HCT116 (cell line): ENCODE measurements at regions not wholly inside any gene's neighbourhood (a gene's known extent, or its start where the extent isn't known, plus 50 kb on each side); places are given as distances from the start of the nearest gene placed in this dataset.

Source experiments
- ATAC-seq: fragments of 200-7000 bp; cut with Tn5 transposase; 2 replicates; pipeline ENCODE4 v1.9.1; 2020; ENCODE audit warnings: mild to moderate bottlenecking, moderate library complexity
- BruUV-seq: library from RNA; stranded (reverse); fragments of 400-500 nt; replicated peaks from 2 replicates; lab custom pipeline; 2021; lab: Mats Ljungman, UMichigan
- CTCF ChIA-PET: fragments of 300-600 bp; sonication (Branson Sonifier 250); formaldehyde crosslinking; loops from one replicate; lab custom pipeline; 2021; ENCODE audit warnings: antibody characterized with exemption; lab: Charles Lee
- POLR2A ChIA-PET: fragments of 300-600, 350-600 bp; sonication (Branson Sonifier 250); formaldehyde crosslinking; loops from one replicate; lab custom pipeline; 2021; ENCODE audit warnings: antibody characterized with exemption; lab: Charles Lee
- RAD21 ChIA-PET, 2 experiments: fragments of 300-600 bp; sonication (Branson Sonifier 250); formaldehyde crosslinking; loops; one replicate each; lab custom pipeline; 2023; ENCODE audit warnings: low total read pairs in 2 of 2; ENCODE audit not compliant: uncharacterized antibody in 2 of 2, unreplicated experiment in 2 of 2, low non-redundant PET in 1 of 2; lab: Charles Lee
- DNase-seq: peaks from one replicate; pipeline ENCODE4 v3.0.0-alpha.2; 2010; ENCODE audit warnings: low read depth, low spot score
- H2AFZ ChIP-seq: fragments of 200-600 bp; shearing (Covaris generic), sonication (generic); 2 replicates; pipeline ENCODE4 v1.6.1; 2017; ENCODE audit warnings: low read depth, mixed run types, mixed read lengths, antibody characterized with exemption, low read length; ENCODE audit not compliant: poor library complexity, severe bottlenecking
- H3K27ac ChIP-seq: 2 replicates; pipeline ENCODE4 v1.5.1; 2012; ENCODE audit warnings: low read depth, low read length
- H3K27me3 ChIP-seq: fragments of 200-600 bp; sonication (generic); 2 replicates; pipeline ENCODE4 v1.6.1; 2016; ENCODE audit warnings: mixed run types, low read length, mixed read lengths; ENCODE audit not compliant: insufficient read depth
- H3K36me3 ChIP-seq, 2 experiments: fragments of 200-500 bp in 1 of 2; fragments of 200-600 bp in 1 of 2; sonication (Bioruptor generic) in 1 of 2; sonication (generic) in 1 of 2; 2 replicates each; pipeline versions ENCODE4 v1.5.1 to v1.6.1; 2014 to 2016; ENCODE audit warnings: low read length in 2 of 2, inconsistent platforms in 1 of 2, mixed read lengths in 1 of 2, mixed run types in 1 of 2; ENCODE audit not compliant: insufficient read depth in 2 of 2, control insufficient read depth in 1 of 2
- H3K4me1 ChIP-seq, 2 experiments: fragments of 200-600 bp in 1 of 2; sonication (generic) in 1 of 2; 2 replicates each; pipeline versions ENCODE4 v1.5.1 to v1.6.1; 2012 to 2017; ENCODE audit warnings: low read length in 2 of 2, inconsistent platforms in 1 of 2, mild to moderate bottlenecking in 1 of 2, mixed read lengths in 1 of 2, mixed run types in 1 of 2, moderate library complexity in 1 of 2; ENCODE audit not compliant: insufficient read depth in 2 of 2, control insufficient read depth in 1 of 2
- H3K4me2 ChIP-seq: fragments of 200-600 bp; sonication (generic); 2 replicates; pipeline ENCODE4 v1.6.1; 2017; ENCODE audit warnings: mixed run types, low read length, mixed read lengths
- H3K4me3 ChIP-seq, 2 experiments: fragments of 200-600 bp in 1 of 2; sonication (generic) in 1 of 2; replicated peaks in 1 of 2; 2 replicates each; pipeline ENCODE4 v1.5.1; 2011 to 2016; ENCODE audit warnings: low read length in 2 of 2, control low read depth in 1 of 2, low read depth in 1 of 2, mild to moderate bottlenecking in 1 of 2, mixed read lengths in 1 of 2, mixed run types in 1 of 2
- H3K79me2 ChIP-seq: fragments of 200-600 bp; sonication (generic); 2 replicates; pipeline ENCODE4 v1.6.1; 2017; ENCODE audit warnings: mild to moderate bottlenecking, mixed run types, low read length, moderate library complexity, mixed read lengths; ENCODE audit not compliant: insufficient read depth
- H3K9ac ChIP-seq: fragments of 200-600 bp; sonication (generic); 2 replicates; pipeline ENCODE4 v1.6.1; 2016; ENCODE audit warnings: low read length, mixed read lengths
- H3K9me2 ChIP-seq: fragments of 200-600 bp; sonication (generic), shearing (Covaris generic); 2 replicates; pipeline ENCODE4 v1.6.1; 2017; ENCODE audit warnings: mixed run types, mild to moderate bottlenecking, moderate library complexity; ENCODE audit not compliant: insufficient read depth
- H3K9me3 ChIP-seq, 2 experiments: fragments of 200-500 bp in 1 of 2; fragments of 200-600 bp in 1 of 2; sonication (Bioruptor generic) in 1 of 2; sonication (generic) in 1 of 2; 2 replicates each; pipeline ENCODE4 v1.6.1; 2014 to 2017; ENCODE audit warnings: low read length in 2 of 2, mixed read lengths in 2 of 2, inconsistent platforms in 1 of 2, low read depth in 1 of 2, mild to moderate bottlenecking in 1 of 2, mixed run types in 1 of 2, moderate library complexity in 1 of 2; ENCODE audit not compliant: control insufficient read depth in 1 of 2, insufficient read depth in 1 of 2
- H4K20me1 ChIP-seq: fragments of 200-600 bp; sonication (generic), shearing (Covaris generic); 2 replicates; pipeline ENCODE4 v1.6.1; 2017; ENCODE audit warnings: mixed run types, mild to moderate bottlenecking, moderate library complexity; ENCODE audit not compliant: insufficient read depth
- CBX3 ChIP-seq: IDR thresholded peaks from 2 replicates; pipeline ENCODE4 v1.6.1; 2012; ENCODE audit warnings: low read depth
- ELF1 ChIP-seq: IDR thresholded peaks from 2 replicates; pipeline ENCODE4 v1.6.1; 2012; ENCODE audit warnings: low read depth, borderline replicate concordance
- EZH2phosphoT487 ChIP-seq: fragments of 200-600 bp; IDR thresholded peaks from 2 replicates; pipeline ENCODE4 v1.6.1; 2018; ENCODE audit warnings: antibody characterized with exemption, borderline replicate concordance
- FOSL1 ChIP-seq: IDR thresholded peaks from 2 replicates; pipeline ENCODE4 v1.6.1; 2012; ENCODE audit warnings: low read depth
- JUND ChIP-seq: IDR thresholded peaks from 2 replicates; pipeline ENCODE4 v1.6.1; 2012
- POLR2A ChIP-seq: IDR thresholded peaks from 2 replicates; pipeline ENCODE4 v1.7.0; 2011; ENCODE audit warnings: borderline replicate concordance; ENCODE audit not compliant: insufficient read depth, insufficient read length; ENCODE audit errors: extremely low read depth
- POLR2AphosphoS5 ChIP-seq: IDR thresholded peaks from 2 replicates; pipeline ENCODE4 v1.6.1; 2011; ENCODE audit warnings: mild to moderate bottlenecking, low read depth, low read length, moderate library complexity
- RAD21 ChIP-seq: IDR thresholded peaks from 2 replicates; pipeline ENCODE4 v1.6.1; 2012; ENCODE audit warnings: low read depth, mild to moderate bottlenecking
- SIN3A ChIP-seq: IDR thresholded peaks from 2 replicates; pipeline ENCODE4 v1.6.1; 2012; ENCODE audit warnings: low read depth
- SP1 ChIP-seq: IDR thresholded peaks from 2 replicates; pipeline ENCODE4 v1.6.1; 2012; ENCODE audit warnings: low read depth
- SRF ChIP-seq: IDR thresholded peaks from 2 replicates; pipeline ENCODE4 v1.6.1; 2012; ENCODE audit warnings: low read depth
- YY1 ChIP-seq: IDR thresholded peaks from 2 replicates; pipeline ENCODE4 v1.6.1; 2011; ENCODE audit warnings: low read length, low read depth, moderate library complexity, mild to moderate bottlenecking; ENCODE audit not compliant: insufficient replicate concordance; ENCODE audit errors: extremely low read depth
- intact Hi-C: fragments of 100-400 bp; cut with micrococcal nuclease; formaldehyde crosslinking; loops from 2 replicates; pipeline ENCODE4 v1.10.0; 2022
- TF ChIP-seq, protein P1 (sequence below): IDR thresholded peaks from 2 replicates; pipeline ENCODE4 v1.6.1; 2012
- TF ChIP-seq, protein P2 (sequence below): IDR thresholded peaks from 2 replicates; pipeline ENCODE4 v1.6.1; 2011; ENCODE audit warnings: mild to moderate bottlenecking, low read length, moderate library complexity; ENCODE audit not compliant: insufficient replicate concordance; ENCODE audit errors: extremely low read depth

DNA sequence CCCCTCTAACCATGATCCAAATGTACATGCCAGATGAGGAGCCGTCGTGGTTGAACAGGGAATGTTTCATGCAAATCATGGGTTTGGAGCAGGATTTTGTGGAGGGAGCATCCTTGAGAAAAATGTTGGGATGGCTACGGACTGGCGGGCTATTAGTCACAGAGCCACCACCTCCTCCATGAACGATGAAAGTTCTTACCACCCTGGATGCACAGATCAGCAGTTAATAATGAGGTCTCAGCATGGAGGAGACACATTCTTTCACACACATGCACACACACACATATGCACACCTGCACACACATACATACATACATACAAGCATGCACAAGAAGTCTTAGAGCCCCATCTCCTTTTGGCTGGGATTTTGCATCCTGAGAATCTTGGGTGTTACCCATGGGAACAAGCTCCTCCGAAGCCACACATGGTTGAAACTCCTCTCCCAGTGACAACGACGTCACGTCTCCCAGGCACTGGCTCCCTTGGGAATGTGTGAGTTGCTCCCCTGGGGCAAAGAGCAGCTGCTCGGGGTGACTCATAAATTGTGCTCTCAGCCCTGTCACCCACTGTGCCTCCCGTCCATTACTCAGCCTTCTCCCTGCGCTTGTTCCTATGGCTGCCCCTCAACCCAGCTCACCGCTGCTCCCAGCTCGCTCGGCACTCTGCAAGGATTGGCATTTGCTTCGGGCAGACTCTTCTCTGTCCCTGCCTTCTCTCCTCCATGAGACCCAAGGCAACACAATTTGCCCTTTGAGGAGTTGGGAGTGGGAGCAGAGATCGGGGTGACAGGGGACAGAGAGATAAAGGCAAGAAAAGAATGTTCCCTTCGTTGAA, 344.6 kb downstream of the SOX9 start:
- Histone ChIP-seq H3K9ac (peak overlapping the region; percentile 51), H3K4me3 (peak overlapping the region; percentile 46 to 52), H3K9me2 (no peaks in the 10 kb centered on the region), H2AFZ (no peak overlapping the region), H3K9me3 (peaks cover 0 to 5% of the 10 kb centered on the region in 2 experiments; a peak in 1 of 4 replicates), H3K4me1 (peaks cover 28 to 89% of the 10 kb centered on the region in 2 experiments)
- ChIA-PET RAD21 (no interaction called here), CTCF (interaction anchor here (1.0 kb wide), 1 partner anchor 34 kb away, joined by 6 read pairs; no protein-coding TSS in a partner anchor)
- ATAC-seq = peak; percentile 97
- intact Hi-C loops = no loop called here
- TF ChIP-seq SRF = peak; percentile 63; the same call in 1 of the 2 replicates
- TF ChIP-seq RAD21 = peak; percentile 15
- TF ChIP-seq POLR2AphosphoS5 = peak; percentile 76
- no peak for TF ChIP-seq POLR2A
- peak; percentile 87 for TF ChIP-seq SP1
- TF ChIP-seq JUND = peak; percentile 99
- no peak for TF ChIP-seq ELF1
- TF ChIP-seq, protein P1, sequence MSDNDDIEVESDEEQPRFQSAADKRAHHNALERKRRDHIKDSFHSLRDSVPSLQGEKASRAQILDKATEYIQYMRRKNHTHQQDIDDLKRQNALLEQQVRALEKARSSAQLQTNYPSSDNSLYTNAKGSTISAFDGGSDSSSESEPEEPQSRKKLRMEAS = peak; percentile 95
- TF ChIP-seq FOSL1 = peak; percentile 97
- peak; percentile 69 for TF ChIP-seq YY1
- TF ChIP-seq, protein P2, sequence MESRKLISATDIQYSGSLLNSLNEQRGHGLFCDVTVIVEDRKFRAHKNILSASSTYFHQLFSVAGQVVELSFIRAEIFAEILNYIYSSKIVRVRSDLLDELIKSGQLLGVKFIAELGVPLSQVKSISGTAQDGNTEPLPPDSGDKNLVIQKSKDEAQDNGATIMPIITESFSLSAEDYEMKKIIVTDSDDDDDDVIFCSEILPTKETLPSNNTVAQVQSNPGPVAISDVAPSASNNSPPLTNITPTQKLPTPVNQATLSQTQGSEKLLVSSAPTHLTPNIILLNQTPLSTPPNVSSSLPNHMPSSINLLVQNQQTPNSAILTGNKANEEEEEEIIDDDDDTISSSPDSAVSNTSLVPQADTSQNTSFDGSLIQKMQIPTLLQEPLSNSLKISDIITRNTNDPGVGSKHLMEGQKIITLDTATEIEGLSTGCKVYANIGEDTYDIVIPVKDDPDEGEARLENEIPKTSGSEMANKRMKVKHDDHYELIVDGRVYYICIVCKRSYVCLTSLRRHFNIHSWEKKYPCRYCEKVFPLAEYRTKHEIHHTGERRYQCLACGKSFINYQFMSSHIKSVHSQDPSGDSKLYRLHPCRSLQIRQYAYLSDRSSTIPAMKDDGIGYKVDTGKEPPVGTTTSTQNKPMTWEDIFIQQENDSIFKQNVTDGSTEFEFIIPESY = peak; percentile 74
- peak; percentile 99 for TF ChIP-seq CBX3
- peak; percentile 98 for TF ChIP-seq SIN3A
- TF ChIP-seq EZH2phosphoT487 = no peak
- TF ChIP-seq, all 23 proteins: peak for 11
- no TSS peak for BruUV-seq
- H3K27ac ChIP-seq = peak overlapping the region; percentile 29
- H3K4me2 ChIP-seq = peak overlapping the region; percentile 73
- H3K27me3 ChIP-seq = no peaks in the 10 kb centered on the region
- no peaks in the 10 kb centered on the region for H3K36me3 ChIP-seq
- H4K20me1 ChIP-seq = peaks cover 6% of the 10 kb centered on the region; the same call in 1 of the 2 replicates
- POLR2A ChIA-PET = interaction anchor here (0.6 to 3.1 kb wide), 3 partner anchors 9 to 43 kb away, joined by 3 to 12 read pairs (median 3); no protein-coding TSS in a partner anchor
- peaks cover 85% of the 10 kb centered on the region for H3K79me2 ChIP-seq
- peak; percentile 92 for DNase-seq
